ENCODE measurements at regions not wholly inside any gene's neighbourhood (a gene's known extent, or its start where the extent isn't known, plus 50 kb on each side); places are given as distances from the start of the nearest gene placed in this dataset.

GRCh38 chr5:39650008-39650762, 225.4 kb upstream of the DAB2 start:
- Histone ChIP-seq H4K20me1 (ENCODE audit: control insufficient read depth, insufficient read depth, insufficient read length) (no peaks in the 10 kb centered on the region), H3K4ac (ENCODE audit: low read depth, low read length) (no peak overlapping the region), H4K5ac (ENCODE audit: insufficient read length, low read depth, low read length) (no peak overlapping the region), H2AK5ac (ENCODE audit: insufficient read length, low read length) (no peak overlapping the region), H3T11ph (ENCODE audit: low read length) (no peak overlapping the region), H4K91ac (ENCODE audit: insufficient read length, low read depth, low read length) (no peak overlapping the region), H3K14ac (ENCODE audit: insufficient read depth, low read length) (no peak overlapping the region), H3K79me2 (ENCODE audit: insufficient read depth, low read length) (no peaks in the 10 kb centered on the region), H2BK120ac (ENCODE audit: low read depth, low read length, poor library complexity, severe bottlenecking) (no peak overlapping the region), H4K8ac (replicated peaks; ENCODE audit: insufficient read length, low read depth, low read length) (no peak overlapping the region), H3K4me2 (ENCODE audit: insufficient read depth, insufficient read length, low read length) (no peak overlapping the region), H3K56ac (ENCODE audit: insufficient read length, low read depth, low read length) (no peak overlapping the region), H2BK12ac (ENCODE audit: insufficient read length, low read depth, low read length) (no peak overlapping the region), H2BK20ac (ENCODE audit: low read depth, low read length, poor library complexity, severe bottlenecking) (no peak overlapping the region), H3K79me1 (ENCODE audit: insufficient read depth, low read depth, low read length, poor library complexity, severe bottlenecking) (no peaks in the 10 kb centered on the region), H3K23ac (ENCODE audit: insufficient read length, low read depth, low read length) (no peak overlapping the region), H3K9me3 (ENCODE audit: control insufficient read depth, low read depth, low read length) (no peaks in the 10 kb centered on the region), H2BK15ac (ENCODE audit: low read depth, low read length) (no peak overlapping the region), H2BK5ac (ENCODE audit: insufficient read length, low read length) (no peak overlapping the region), H2AFZ (ENCODE audit: low read length) (no peak overlapping the region), H3K23me2 (ENCODE audit: insufficient read length, low read depth, low read length, poor library complexity, severe bottlenecking) (no peaks in the 10 kb centered on the region), H3K4me1 (ENCODE audit: insufficient read depth, low read length) (no peaks in the 10 kb centered on the region), H3K27ac (ENCODE audit: insufficient read length, low read depth, low read length) (no peak overlapping the region), H3K9ac (ENCODE audit: extremely low read depth, insufficient read length, low read length) (no peak overlapping the region), H3K18ac (ENCODE audit: insufficient read length, low read depth, low read length) (no peak overlapping the region), H3K27me3 (ENCODE audit: insufficient read depth, low read length) (no peaks in the 10 kb centered on the region)
- TF ChIP-seq CTCF (conservative IDR thresholded peaks at IDR 0.05): no peak
- Mint-ChIP-seq H3K27ac (no peak overlapping the region; a peak in 1 of 7 replicates), H3K9me3 (peaks cover 4 to 5% of the 10 kb centered on the region in 2 experiments; a peak in 3 of 5 replicates), H3K4me1 (no peaks in the 10 kb centered on the region), H3K36me3 (ENCODE audit: insufficient read depth in 1 of 3, low read depth in 3 of 3) (no peaks in the 10 kb centered on the region), H3K27me3 (ENCODE audit: low read depth) (no peaks in the 10 kb centered on the region), H3K4me3 (no peak overlapping the region)
- DNase-seq: no peak
- WGBS (ENCODE audit: extremely low coverage, insufficient read length, low lambda C conversion rate): no CpG with 5 or more reads among the region's 1 CpG

All from H9 (cell line).